ENCODE measurements at regions not wholly inside any gene's neighbourhood (a gene's known extent, or its start where the extent isn't known, plus 50 kb on each side); places are given as distances from the start of the nearest gene placed in this dataset.
"Not testable (repeated sequence)": the region's sequence is repeated elsewhere in the genome, so short reads cannot be mapped to it uniquely, and the experiment has no call there.

- DNase-seq = not testable (repeated sequence)
Measured at GRCh38 chr1:147348592-147348991, 106.1 kb downstream of the CHD1L start.

- no peak for DNase-seq
Measured at GRCh38 chr1:147349533-147349932, 107.0 kb downstream of the CHD1L start.

GRCh38 chr1:147351140-147351835 lies 108.8 kb downstream of the CHD1L start:
- DNase-seq = no peak

- DNase-seq = no peak
Measured at GRCh38 chr1:147377263-147378246, 135.1 kb downstream of the CHD1L start.

- DNase-seq = no peak
Measured at GRCh38 chr1:147379889-147380288, 137.4 kb downstream of the CHD1L start.

- no peak for DNase-seq
Measured at GRCh38 chr1:147384804-147385203, 142.3 kb downstream of the CHD1L start.

GRCh38 chr1:147388969-147389368 lies 146.5 kb downstream of the CHD1L start:
- no peak for DNase-seq

- DNase-seq = peak; percentile 32
Measured at GRCh38 chr1:147389532-147390184, 147.2 kb downstream of the CHD1L start.

GRCh38 chr1:147390185-147390542 lies 147.7 kb downstream of the CHD1L start:
- no peak for DNase-seq

- DNase-seq = no peak
Measured at GRCh38 chr1:147391114-147391513, 148.6 kb downstream of the CHD1L start.

GRCh38 chr1:147402326-147403045 lies 138.8 kb upstream of the BCL9 start:
- not testable (repeated sequence) for DNase-seq

GRCh38 chr1:147404344-147404743 lies 137.0 kb upstream of the BCL9 start:
- DNase-seq = not testable (repeated sequence)

- no peak for DNase-seq
Measured at GRCh38 chr1:147409886-147410285, 131.4 kb upstream of the BCL9 start.

- DNase-seq = no peak
Measured at GRCh38 chr1:147413110-147413605, 128.1 kb upstream of the BCL9 start.

- DNase-seq = no peak
Measured at GRCh38 chr1:147414505-147415163, 126.7 kb upstream of the BCL9 start.

GRCh38 chr1:147417024-147417423 lies 124.3 kb upstream of the BCL9 start:
- no peak for DNase-seq

- DNase-seq = not testable (repeated sequence)
Measured at GRCh38 chr1:147423100-147423827, 118.0 kb upstream of the BCL9 start.

- no peak for DNase-seq
Measured at GRCh38 chr1:147434921-147435320, 106.4 kb upstream of the BCL9 start.

- no peak for DNase-seq
Measured at GRCh38 chr1:147444381-147444780, 96.9 kb upstream of the BCL9 start.

- no peak for DNase-seq
Measured at GRCh38 chr1:147451628-147452027, 89.7 kb upstream of the BCL9 start.

GRCh38 chr1:147452809-147453208 lies 88.5 kb upstream of the BCL9 start:
- DNase-seq = no peak

Measured in CD4-positive, alpha-beta T cell treated with Interleukin-12 subunit alpha and Interleukin-12 subunit beta, for 1 hour (primary cell).